ENCODE measurements at regions not wholly inside any gene's neighbourhood (a gene's known extent, or its start where the extent isn't known, plus 50 kb on each side); places are given as distances from the start of the nearest gene placed in this dataset.

DNA sequence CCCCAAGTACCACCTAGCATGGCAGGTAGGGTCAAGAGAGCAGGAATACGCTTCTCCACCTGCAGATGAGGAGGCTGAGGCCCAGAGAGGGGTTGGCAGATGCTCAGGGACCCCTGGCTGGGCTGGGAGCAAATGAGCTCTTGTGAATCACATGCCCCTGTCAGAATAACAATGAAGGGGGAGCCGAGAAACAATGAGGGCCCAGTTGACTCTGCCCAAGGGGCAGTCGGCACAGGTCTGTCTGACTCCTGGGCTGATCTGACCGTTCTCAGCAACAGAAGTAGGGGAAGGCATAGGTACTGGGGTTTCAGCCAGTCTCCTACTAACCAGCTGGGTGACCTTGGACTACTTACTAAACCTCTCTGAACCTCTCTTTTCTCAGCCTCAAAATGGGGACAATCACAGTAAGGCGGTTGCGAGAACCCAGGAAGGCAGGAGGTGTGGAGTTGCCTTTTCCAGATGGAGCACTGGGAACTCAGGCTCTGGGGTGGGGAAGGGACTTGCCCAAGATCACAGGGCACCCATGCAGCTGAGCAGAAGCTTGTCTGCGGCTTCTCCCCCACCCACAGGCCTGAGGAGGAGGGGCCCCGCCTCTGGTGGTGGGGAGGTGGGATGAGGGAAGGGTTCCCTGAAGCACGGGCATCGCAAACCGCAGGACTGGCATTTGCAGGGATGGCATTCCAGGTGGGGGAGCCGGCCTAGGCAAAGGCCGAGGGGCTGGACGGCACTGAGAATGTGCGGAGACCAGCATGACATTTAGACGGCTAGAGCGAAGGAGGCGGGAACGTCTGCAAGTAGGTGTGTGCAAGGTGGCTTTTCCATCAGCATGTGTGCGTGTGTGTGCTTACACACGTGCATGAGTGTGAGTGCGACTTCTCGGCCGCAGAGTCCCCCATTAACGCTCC is 163.0 kb downstream of the MN1 start:
- no peak for DNase-seq (ENCODE audit: low read depth)

- DNase-seq (ENCODE audit: low read depth): no peak
Measured at GRCh38 chr22:27639248-27640086, 162.1 kb downstream of the MN1 start.

- no peak for DNase-seq (ENCODE audit: low read depth)
Measured at GRCh38 chr22:27641049-27641795, 160.3 kb downstream of the MN1 start.

DNA sequence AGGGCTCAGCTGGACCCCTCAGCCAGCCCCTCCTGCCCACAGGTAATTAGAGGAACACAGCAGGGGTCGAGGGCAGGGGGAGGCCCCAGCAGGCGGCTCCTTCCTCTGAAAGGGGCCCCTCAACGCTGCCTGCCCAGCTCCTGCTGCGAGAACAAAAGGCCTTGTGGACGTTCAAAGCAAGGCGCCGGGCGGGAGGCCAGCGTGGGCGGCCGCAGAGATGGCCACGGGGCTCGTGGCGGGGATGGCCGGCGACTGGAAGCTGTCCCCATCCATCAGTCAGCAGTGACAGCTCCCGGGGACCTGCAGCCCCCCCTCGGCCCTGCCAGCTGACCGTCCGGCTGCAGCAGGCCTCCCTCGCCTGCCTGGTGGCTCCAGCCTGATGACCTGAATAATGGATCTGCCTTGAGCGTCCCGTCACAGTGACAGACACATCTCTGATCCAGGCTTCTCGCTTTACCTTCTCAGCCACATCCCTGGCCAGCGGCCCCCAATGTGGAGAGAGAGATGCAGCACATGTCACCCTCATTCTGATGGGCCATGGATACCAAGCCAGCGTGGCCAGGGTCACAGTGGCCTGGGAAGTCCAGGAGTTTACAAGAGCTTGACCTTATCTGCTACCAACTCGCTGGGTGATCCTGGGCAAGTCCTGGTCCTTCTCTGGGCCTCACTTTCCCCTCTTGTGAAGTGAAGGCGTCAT is 159.3 kb downstream of the MN1 start:
- no peak for DNase-seq (ENCODE audit: low read depth)

DNA sequence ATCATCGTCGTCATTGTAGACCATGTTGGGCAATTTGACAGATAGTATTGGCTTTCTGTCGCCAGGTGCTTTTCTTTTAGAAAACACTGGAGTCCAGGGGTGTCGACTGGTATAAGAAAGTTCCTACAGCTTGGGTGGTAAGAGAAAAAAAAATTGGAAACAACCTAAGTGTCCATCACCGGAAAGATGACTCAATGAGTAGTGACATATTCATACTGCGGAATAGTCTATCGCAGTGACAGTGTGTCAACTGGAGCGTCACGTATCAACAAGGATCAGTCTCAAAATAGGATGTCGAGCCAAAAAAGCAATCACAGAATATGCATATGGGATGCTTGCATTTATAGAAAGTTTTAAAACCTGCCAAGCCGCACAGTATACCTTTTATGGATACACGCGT is 157.6 kb downstream of the MN1 start:
- no peak for DNase-seq (ENCODE audit: low read depth)

GRCh38 chr22:27644566-27644965 is 157.0 kb downstream of the MN1 start:
- DNase-seq (ENCODE audit: low read depth): no peak

DNA sequence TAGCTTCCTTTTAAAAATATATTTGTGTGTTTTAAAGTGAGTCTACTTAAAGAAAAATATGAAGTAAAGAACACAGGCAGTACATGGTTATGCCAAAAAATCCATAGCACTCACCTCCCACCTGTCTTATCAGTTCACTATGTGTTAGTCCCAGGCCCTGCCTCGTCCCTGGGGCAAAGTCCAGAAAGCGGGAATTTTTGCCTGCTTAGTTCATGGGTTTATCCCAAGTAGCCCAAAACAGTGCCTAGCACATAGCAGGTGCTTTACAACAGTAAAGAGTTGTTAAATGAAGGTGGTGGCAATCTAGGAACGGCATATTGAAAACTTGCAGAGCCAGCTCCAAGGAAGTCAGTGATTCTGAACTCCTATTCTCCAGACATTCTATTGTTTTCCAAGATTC is 154.0 kb downstream of the MN1 start:
- no peak for DNase-seq (ENCODE audit: low read depth)

GRCh38 chr22:27648074-27648473 is 153.5 kb downstream of the MN1 start:
- no peak for DNase-seq (ENCODE audit: low read depth)

DNA sequence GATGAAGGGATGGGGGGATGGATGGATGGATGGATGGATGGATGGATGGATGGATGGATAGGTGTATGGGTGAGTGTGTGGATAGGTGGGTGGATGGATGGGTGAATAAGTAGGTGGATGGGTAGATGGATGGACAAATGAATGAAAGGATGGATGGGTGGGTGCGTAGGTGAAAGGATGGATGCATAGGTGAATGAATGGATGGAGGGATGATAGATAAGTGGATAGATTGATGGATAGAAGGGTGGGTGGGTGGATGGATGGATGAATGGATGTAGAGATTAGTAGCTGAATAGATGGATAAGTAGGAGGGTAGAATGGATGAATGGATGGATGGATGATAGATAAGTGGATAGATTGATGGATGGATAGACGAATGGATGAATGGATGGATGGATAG is 152.7 kb downstream of the MN1 start:
- no peak for DNase-seq (ENCODE audit: low read depth)

GRCh38 chr22:27650572-27650971 is 151.0 kb downstream of the MN1 start:
- no peak for DNase-seq (ENCODE audit: low read depth)

DNA sequence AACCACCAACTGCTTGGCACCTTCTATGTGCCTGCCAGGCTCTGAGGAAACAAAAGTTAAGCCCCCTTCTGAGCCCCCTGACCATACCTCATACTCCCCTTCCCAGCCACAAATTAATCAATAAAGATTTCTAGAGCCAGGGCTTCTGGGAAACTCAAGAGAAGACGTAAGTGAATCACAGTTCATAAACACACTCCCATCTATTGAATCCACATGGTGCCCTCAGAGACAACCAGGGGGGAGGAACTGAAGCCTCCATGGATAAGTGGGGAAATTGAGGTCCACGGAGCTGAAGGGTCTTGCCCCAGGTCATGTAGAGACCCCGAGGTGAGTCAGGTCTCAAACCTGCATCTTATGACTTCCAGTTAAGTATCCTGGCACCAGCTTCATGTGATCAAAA is 150.6 kb downstream of the MN1 start:
- no peak for DNase-seq (ENCODE audit: low read depth)

DNA sequence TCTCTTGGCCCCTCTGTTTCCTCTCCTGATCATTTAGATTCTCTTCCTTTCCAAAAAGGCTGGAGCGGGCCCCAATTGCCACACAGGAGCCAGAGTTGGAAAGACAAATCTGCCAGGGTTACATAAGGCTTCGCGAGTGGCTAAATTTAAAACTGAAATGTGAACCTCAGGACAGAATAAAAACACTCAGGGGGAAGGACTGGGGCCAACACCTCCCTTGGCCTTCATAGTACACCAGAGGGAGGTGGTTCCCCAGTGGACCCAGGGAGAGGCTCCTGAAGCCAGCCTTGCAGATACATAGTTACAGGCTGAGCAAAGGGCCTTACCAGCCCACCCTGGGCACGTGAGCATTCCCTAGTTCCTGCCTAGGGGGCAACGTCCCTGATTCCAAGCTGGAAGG is 150.1 kb downstream of the MN1 start:
- no peak for DNase-seq (ENCODE audit: low read depth)

- DNase-seq (ENCODE audit: low read depth): no peak
Measured at GRCh38 chr22:27654546-27655445, 146.8 kb downstream of the MN1 start.

DNA sequence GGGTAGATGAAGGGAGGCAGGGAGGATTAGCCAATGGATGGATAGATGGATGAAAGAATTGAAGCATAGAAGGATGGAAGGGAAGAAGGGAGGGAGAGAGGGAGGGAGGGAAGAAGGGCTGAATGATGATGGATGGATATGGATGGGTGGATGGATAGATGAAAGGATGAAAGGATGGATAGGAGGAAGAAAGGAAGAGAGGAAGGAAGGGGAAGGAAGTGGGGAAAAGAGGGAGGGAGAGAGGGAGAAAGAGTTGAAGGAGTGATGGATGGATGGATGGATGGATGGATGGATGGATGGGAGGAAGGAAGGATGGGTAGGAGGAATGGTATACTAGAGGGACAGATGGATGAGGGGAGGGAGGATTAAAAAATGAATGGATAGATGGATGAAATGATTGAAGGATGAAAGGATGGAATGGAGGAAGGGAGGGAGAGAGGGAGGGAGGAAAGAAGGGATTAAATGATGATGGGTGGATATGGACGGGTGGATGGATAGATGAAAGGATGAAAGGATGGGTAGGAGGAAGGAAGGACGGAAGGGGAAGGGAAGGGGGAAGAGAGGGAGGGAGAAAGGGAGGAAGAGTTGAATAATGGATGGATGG is 145.9 kb downstream of the MN1 start:
- no peak for DNase-seq (ENCODE audit: low read depth)

- no peak for DNase-seq (ENCODE audit: low read depth)
Measured at GRCh38 chr22:27656970-27657369, 144.6 kb downstream of the MN1 start.

DNA sequence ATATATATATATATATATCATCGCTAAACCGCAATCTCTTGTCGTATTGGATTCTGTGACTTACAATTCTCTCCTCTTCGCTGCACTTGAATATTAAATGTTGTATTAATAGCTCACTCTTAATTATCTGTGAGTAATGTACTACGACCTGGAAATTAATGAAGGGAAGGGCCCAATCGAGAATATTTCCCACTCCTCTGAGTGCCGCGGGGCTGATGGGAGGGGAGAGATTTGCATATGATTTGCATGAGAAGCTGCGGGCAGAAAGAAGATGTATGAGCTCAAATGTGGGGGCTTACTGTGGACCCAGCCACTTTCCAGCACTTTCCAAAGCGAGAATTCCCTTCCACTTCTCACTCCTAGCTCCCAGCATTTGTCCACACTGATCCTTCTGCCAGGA is 141.2 kb downstream of the MN1 start:
- DNase-seq (ENCODE audit: low read depth): no peak

- no peak for DNase-seq (ENCODE audit: low read depth)
Measured at GRCh38 chr22:27662359-27663301, 138.9 kb downstream of the MN1 start.

- DNase-seq (ENCODE audit: low read depth): no peak
Measured at GRCh38 chr22:27663812-27664211, 137.7 kb downstream of the MN1 start.

DNA sequence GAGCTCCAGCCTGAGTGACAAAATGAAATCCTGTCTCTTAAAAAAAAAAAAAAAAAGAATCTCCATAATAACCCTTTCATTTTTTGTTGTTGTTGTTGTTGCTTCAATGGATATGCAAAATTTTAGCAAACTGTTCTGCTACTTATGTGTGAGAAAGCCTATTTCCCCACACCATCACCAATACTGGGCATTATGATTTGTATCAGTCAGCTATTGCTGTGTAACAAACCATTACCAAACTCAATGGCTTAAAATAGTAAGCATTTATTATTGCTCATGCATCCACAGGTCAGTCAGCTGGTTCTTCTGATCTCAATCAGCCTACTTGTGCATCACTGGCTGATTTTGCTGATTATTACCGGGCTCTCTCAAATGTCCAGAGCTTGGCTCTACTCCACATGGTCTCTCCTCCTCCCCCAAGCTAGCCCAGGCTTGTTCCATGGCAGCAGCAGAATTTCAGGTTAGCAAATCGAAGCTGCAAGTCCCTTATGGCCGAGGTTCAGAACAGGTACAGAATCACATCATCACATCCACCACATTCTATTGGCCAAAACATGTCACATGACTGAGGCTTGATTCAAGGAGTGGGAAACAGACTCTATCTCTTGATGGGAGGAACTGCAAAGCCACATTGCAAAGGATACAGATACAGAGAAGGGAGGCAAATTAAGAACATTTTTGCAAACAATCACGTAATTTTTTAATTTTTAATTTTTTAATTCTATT is 135.1 kb downstream of the MN1 start:
- DNase-seq (ENCODE audit: low read depth): no peak

Measured in stimulated activated CD8-positive, alpha-beta memory T cell treated with anti-CD3 and anti-CD28 coated beads, Interleukin-4, amount 100 ng/mL, for 24 hours (primary cell).